Inferior parietal cortex (tissue), 1 donor: ENCODE measurements at regions not wholly inside any gene's neighbourhood (a gene's known extent, or its start where the extent isn't known, plus 50 kb on each side); places are given as distances from the start of the nearest gene placed in this dataset.

Experiments used
- DNase-seq: peaks from one replicate; pipeline ENCODE4 v3.0.0-alpha.2; 2016; ENCODE audit errors: extremely low spot score

DNA sequence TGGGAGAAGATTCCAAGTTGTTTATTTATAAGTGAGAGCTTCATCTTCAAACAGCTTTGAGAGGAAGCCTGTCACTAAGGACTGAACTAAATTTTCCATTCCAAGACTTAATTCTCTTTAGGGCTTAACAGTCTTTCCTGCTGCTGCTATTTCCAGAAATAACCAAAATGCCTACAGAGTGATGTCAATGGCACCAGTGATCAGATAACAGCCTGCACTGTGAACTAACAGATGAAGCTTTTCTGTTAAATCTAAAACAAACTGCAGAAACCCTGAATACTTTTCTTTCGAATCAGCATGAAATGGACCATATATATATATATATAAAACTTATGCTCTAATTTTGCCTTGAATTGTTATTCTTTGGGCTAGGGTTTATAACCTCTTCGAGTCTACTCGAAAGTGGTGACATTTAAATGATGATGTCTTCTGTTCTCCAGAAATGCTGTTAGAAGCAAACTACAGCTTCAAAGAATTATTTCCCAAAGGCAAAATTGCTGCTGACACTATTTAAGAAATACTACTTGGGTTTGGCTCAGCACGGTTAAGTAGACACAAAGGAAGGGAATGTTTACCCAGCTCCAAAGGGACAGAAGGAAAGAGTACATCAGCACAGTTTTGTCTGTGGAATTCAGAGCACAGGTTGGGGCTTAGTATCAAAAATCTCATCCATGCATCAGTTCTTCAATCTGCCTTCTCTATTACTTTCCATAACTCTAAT lies 238.5 kb upstream of the LRRN1 start:
- no peak for DNase-seq

DNA sequence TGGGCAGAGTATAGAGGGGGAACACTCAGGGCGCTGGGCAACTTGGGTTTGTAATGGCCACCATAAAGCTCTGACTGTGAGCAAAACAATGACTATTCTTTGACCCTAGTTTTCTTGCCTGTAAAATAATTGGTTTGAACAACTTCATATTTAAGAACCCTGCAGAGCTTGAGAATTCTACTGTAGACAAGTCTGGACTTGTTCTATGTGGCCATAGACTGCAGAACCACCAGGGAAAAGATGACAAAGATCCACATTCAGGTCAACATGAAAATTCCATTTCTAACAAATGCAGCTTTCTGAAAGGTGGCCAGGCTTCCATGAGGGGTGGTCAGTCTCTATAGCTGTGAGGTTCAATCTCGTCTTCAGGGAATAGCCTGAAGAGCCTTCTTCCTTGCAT lies 239.4 kb upstream of the LRRN1 start:
- no peak for DNase-seq

DNA sequence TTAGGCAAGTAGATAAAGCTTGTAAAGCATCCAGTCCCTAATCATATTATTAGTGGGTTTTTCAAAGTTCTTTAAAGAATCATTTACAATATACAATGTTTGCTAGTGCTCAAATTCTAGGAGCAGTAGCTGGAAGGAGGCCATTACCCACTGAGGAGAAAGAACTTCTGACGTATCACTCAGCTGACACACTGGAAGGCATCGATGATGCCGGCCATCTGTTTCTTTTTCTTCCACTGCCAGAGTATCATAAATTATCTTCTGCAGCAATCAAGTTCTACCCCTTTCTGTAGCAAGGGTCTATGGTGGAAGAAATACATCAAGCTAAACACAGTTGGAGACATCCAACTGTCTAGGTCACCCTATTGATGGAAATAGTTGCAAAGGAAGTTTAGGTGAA lies 243.2 kb upstream of the LRRN1 start:
- no peak for DNase-seq

DNA sequence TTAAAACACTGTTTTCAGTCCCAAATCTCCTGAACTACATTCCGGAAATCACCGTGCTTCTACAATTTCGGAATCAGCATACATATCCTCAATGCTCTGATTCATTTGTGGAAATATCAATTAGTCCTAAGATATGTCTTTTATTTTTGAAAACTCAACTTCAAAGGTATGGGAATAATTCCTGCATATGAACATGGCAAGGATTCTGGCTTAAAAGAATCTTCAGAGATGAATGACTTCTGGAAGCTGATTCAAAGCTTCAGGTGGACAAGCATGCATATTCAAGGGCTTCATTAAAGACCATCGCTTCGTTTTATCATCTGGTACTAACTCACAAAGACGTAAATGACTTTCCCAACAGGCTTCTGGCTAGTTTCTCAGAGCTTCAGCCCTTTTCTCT lies 246.0 kb upstream of the LRRN1 start:
- no peak for DNase-seq

- no peak for DNase-seq
Observed at GRCh38 chr3:3552761-3553160, 246.5 kb upstream of the LRRN1 start.

GRCh38 chr3:3551981-3552380 lies 247.2 kb upstream of the LRRN1 start:
- no peak for DNase-seq

- no peak for DNase-seq
Observed at GRCh38 chr3:3545360-3545759, 253.9 kb upstream of the LRRN1 start.

DNA sequence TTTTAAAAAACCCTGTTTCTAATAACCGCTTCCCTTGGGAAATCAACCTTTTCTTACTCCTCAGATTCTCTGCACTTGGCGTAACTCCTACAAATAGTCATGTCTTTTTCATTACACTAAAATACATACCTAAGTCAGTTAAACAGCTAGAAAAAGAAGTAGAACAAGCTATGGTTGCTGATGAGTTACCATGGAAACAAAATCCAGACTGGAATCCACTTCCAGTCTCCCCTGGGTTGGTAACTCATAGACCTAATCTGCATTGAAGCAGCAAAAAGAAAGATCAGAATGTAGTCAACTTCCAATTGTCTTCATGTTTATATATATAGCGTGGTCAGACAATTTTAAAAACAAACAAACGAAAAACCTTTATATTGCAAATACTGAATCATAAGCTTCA lies 260.8 kb upstream of the LRRN1 start:
- DNase-seq, result no peak

- no peak for DNase-seq
Observed at GRCh38 chr3:3532508-3532907, 266.7 kb upstream of the LRRN1 start.

DNA sequence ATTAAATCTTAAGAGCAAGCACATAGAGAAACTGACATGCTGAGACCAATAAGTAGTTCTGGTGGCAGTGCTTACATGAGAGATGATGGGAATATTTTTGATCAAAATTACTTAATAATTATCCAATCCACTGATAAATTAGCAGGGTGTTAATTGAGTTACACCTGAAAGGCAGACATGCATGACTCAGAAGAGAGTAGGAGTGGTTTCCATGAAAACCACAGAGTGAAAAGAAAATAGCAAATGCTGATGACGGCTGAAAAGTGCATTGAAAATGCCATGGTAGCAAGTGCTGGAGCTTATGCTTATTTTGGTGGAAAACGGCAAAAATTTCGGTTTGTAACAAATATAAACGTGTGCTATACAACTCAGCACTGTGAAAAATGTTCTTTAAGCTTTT lies 267.8 kb upstream of the LRRN1 start:
- no peak for DNase-seq

GRCh38 chr3:3519266-3519665 lies 280.0 kb upstream of the LRRN1 start:
- DNase-seq, result no peak

DNA sequence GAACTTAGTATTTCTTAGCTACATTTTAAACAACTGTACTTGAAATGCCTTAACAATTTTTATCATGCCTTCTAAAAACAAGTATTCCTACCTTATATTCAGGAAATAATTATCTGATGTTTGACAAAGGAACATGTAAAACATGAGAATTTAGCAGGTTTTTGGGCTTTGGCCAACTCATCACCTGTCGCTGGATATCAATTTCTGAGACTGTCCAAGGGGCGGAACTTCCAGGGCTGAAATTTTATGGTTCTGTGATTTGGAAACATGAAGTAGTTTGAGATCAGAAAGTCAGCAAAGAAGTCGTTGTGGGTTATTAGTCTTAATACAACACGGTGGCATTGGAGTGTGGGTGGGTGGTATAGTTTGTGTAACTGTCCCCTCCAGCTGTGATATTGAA lies 282.2 kb upstream of the LRRN1 start:
- DNase-seq, result no peak

DNA sequence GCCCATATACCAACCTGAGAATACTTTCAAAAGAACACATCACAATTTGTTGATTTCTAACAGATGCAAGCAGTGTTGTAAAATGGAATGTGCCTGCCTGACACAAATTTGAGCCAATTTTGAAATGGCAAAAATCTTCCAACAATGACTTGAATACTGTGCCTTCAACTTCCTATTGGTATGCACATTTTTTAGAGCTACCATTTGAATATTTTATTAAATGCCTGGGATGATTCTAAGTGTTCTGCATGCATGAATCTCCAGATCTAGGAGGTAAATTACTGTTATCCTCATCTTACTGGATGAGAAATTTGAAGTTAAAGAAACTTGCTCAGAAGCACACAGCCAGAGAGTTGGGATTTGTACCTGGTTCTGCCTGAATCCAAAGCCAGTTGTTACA lies 282.8 kb upstream of the LRRN1 start:
- no peak for DNase-seq

DNA sequence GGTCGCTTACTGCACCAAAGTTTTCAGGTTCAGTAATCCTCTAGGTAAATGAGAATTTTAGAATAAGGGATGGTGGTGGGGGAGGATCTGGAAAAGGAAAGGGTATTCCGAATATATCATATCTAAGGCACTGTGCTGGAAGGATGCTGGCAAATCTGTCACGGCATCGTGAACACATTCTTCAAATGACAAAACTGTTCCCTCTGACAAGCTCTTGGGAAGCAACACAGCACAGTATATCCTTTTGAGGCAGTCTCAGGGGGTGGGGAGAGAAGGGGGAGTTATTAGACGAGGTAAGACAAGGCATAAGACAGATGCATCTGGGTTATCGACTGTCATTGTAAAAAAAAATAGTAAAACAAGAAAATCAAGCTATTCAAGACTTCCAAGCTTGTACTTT lies 289.6 kb upstream of the LRRN1 start:
- no peak for DNase-seq

GRCh38 chr3:3504686-3505085 lies 294.5 kb upstream of the LRRN1 start:
- no peak for DNase-seq

DNA sequence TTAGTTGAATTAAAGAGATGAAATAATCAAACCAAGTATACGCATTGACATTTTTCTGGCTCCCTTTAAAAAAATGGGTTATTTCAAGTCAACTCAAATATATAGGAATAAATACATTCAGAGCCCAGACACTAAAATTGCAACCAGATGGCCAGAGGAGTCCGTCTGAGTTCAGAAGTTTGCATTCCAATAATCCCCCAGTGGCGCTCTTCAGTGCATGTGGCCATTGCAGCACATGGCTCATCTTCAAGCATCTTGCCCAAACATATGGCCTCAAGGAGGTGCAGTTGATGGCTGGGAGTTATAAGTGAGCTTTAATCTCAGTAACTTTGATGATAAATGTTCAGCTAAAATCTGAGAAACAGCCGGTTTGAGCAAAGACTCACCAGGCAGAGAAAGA lies 295.8 kb upstream of the LRRN1 start:
- no peak for DNase-seq

- no peak for DNase-seq
Observed at GRCh38 chr3:3499987-3500386, 299.2 kb upstream of the LRRN1 start.

- DNase-seq, result no peak
Observed at GRCh38 chr3:3499012-3499562, 300.1 kb upstream of the LRRN1 start.

DNA sequence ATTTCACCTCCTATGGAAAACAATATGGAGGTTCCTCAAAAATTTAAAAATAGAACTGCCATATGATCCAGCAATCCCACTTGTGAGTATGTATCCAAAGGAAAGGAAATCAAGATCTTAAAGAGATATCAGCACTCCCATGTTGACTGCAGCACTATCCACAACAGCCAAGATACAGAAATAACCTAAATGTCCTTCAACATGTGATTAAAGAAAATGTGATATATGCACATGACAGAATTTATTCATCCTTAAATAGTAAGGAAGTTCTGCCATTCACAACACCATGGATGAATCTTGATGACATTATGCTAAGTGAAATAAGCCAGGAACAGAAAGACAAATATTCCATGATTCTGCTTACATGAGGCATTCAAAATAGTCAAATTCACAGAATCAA lies 303.6 kb upstream of the LRRN1 start:
- DNase-seq, result no peak

DNA sequence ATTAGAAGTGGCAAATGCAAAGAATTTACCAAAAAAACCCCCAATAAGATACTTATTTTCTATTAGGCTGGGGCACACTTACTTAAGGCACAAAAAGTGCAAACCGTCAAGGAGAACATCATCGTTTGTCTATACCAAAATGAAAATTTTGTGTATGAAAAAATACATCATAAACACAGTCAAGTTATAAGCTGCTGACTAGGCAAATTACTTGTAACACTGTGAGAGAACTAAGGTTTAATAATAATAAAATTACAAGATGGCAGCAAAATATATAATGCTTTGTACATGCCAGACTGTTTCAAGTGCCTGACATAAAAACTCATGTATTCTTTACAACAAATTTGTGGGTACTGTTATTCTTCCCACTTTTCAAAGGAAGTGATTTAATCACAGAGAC lies 297.2 kb upstream of the CRBN start:
- no peak for DNase-seq

- DNase-seq, result peak; percentile 13
Observed at GRCh38 chr3:3468596-3468995, 289.1 kb upstream of the CRBN start.

DNA sequence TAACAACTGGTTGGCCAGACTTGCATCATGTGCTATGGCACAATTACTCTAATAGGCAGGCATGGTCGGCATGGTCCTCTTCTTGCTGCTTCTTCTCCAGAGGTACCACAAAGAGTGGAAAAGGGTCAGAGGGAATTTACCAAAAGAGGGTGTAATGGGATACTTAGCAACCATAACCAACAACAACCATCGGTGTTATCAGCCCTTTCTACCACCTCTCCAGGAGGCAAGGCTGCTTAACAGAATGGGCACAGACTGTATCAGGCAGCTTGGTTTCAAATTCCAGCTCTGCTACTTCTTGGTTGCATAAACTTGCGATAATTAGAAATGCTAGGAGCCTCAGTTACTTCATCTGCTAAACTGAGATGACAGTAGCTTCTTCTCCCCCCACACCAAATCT lies 284.6 kb upstream of the CRBN start:
- no peak for DNase-seq

DNA sequence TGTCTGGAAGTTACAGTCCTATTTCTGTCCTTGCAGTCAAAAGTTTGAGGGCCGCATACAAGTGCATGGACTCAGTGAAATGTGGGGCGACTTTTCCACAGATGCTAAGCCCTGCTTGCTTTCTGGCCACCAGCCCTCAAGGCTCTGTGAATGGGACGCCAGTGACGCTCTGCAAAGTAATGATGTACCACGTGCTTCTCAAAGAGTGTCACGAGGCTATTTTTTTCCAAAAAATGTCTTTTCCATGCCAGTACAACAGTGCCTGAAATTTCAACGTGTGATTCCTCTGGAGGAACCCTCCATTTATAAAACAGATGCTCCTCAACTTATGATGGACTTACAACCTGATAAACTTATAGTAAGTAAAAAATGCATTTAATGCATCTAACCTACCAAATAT lies 281.8 kb upstream of the CRBN start:
- no peak for DNase-seq

DNA sequence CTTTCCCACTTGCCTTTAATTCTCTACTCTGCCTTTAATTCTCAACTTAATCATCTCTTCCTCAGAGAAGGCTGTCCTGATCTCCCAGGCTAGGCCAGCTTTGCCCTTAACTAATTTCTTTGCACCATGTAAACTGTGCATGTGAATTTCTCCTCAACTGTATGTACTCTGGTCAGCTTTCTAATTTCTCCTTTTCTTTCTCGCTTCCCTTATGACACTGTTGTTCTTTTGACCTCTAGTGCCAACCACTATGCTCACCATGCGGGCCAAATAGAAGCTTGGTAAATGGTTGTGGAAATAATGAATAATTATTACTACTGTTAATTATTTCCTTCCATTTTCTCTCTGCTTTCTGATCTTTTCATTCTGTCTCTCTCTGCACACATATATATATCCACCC lies 269.0 kb upstream of the CRBN start:
- DNase-seq, result no peak
